Fibroblast of peridontal ligament (primary cell): ENCODE measurements at regions not wholly inside any gene's neighbourhood (a gene's known extent, or its start where the extent isn't known, plus 50 kb on each side); places are given as distances from the start of the nearest gene placed in this dataset.
"Not testable (repeated sequence)": the region's sequence is repeated elsewhere in the genome, so short reads cannot be mapped to it uniquely, and the experiment has no call there.

Experiments used
- DNase-seq: peaks from one replicate; pipeline ENCODE4 v3.0.0-alpha.2; 2010; ENCODE audit errors: extremely low read depth

- no peak for DNase-seq
These were observed 1159.0 kb upstream of the ATXN8OS start for GRCh38 chr13:68948586-68948985.

- DNase-seq, result no peak
These were observed 1163.4 kb upstream of the ATXN8OS start for GRCh38 chr13:68944272-68944671.

- no peak for DNase-seq
These were observed 1167.6 kb upstream of the ATXN8OS start for GRCh38 chr13:68940049-68940448.

GRCh38 chr13:68938639-68939038 is 1169.0 kb upstream of the ATXN8OS start:
- no peak for DNase-seq

- DNase-seq, result no peak
These were observed 1178.4 kb upstream of the ATXN8OS start for GRCh38 chr13:68929075-68929745.

GRCh38 chr13:68927387-68928026 is 1180.1 kb upstream of the ATXN8OS start:
- DNase-seq, result no peak

GRCh38 chr13:68923995-68924394 is 1183.6 kb upstream of the ATXN8OS start:
- no peak for DNase-seq

DNA sequence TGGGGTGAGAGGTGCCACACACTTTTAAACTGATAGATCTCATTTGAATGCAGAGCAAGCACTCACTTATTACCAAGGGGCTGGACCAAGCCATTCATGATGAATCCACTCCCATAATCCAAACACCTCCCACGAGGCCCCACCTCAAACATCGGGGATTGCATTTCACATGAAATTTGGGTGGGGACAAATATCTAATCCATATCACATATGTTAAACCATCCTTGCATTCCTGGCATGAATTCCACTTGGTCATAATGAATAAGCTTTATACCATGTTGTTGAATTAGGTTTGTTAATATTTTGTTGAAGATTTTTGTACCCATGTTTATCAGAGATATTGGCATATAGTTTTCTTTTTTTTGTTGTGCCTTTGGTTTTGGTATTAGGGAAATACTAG is 1198.7 kb upstream of the ATXN8OS start:
- DNase-seq, result no peak

DNA sequence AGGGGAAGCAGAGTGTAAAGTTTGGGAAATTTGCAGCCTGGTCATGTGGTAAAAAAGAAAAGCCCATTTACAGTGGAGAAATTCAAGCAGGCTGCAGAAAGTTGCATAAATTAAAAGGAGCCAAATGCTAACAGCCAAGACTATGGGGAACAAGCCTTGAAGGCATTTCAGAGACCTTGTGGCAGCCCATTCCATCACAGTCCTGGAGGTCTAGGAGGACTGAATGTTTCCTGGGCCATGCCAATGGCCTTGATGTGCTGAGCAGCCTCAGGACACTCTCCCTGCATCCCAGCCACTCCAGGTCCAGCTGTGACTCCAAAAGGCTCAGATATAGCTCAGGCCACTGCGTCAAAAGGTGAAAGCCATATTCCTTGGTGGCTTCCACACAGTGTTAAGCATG is 1202.4 kb upstream of the ATXN8OS start:
- DNase-seq, result no peak

DNA sequence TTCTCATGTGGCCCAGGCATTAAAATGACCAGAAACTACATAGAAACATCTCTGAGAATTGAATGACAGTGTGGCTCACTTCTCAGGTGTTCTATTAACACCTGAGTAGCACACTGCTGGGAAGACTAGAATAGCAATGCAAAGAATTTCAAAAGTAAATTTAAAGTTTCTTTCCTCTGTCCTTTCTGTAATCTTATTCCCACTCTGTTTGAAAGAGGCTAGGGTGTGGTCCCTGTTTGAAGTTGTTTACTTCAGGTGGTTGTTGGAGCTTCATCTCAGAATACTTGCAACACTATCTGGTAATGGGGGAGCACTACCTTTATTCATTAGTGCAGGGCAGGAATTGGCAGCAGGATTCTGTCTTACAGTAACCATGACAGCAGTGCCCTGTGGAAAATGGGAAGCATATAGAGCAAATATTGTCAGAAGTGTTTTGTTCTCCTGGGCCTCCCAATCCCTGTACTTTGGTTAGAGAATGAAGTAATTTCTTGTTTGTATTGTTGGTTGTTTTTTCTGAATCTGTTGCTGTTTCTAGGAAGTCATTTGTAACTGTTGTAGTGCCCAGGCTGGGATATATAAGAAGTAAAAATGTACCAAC is 1210.2 kb upstream of the ATXN8OS start:
- no peak for DNase-seq

- no peak for DNase-seq
These were observed 1211.9 kb upstream of the ATXN8OS start for GRCh38 chr13:68895696-68896095.

GRCh38 chr13:68893721-68894120 is 1213.9 kb upstream of the ATXN8OS start:
- DNase-seq, result not testable (repeated sequence)

DNA sequence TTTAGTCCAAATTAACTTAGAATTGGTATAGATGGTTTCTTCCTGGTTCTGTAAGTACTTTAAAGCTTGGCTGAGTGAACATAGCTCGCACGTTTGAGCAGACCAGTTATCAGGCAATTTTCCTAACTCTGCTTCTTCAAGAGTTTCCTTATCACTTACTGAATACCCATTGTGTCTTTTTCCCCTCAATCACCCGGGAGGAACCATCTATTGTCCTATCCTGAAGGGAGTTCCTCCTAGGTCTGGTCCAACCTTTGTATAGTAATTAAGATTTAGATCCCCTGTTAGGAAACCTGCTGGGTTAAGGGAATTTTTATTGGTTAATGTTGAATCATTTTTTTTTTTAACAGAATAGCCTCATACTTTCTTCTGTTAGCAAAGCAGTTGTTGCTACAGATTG is 1215.0 kb upstream of the ATXN8OS start:
- not testable (repeated sequence) for DNase-seq

GRCh38 chr13:68890101-68890500 is 1217.5 kb upstream of the ATXN8OS start:
- not testable (repeated sequence) for DNase-seq

- no peak for DNase-seq
These were observed 1218.8 kb upstream of the ATXN8OS start for GRCh38 chr13:68888832-68889231.

- DNase-seq, result no peak
These were observed 1235.3 kb upstream of the ATXN8OS start for GRCh38 chr13:68872338-68872737.

DNA sequence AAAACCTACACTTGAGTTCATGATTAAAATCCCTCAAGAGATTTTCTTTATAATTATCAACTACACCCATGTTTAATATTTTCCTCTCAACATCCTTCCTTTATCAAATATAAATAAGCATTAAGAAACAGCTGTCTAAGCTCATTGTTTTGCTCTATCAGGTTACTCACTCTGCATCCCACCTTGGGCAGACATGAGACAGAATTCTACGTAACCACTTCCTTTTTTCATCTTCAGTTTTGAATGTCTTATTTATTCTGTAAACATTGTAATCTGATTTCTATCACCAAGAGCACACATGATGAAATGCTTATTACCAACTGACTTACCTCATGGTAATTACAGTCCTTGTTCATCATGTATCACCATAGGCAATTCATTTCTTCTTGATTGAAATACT is 1256.6 kb upstream of the ATXN8OS start:
- no peak for DNase-seq

- no peak for DNase-seq
These were observed 1257.5 kb upstream of the ATXN8OS start for GRCh38 chr13:68850160-68850559.

DNA sequence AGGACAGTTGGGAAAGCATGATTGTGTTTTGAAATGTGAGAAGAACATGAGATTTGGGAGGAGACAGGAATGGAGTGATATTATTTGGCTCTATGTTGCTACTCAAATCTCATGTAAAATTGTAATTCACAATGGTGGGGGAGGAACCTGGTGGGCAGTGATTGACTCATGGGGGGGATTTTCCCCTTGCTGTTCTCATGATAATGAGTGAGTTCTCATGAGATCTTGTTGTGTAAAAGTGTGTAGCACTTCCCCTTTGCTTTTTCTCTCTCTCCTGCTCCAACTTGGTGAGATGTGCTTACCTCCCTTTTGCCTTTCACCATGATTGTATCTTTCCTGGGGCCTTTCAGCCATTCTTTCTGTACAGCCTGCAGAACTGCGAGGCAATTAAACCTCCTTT is 1261.0 kb upstream of the ATXN8OS start:
- DNase-seq, result no peak

DNA sequence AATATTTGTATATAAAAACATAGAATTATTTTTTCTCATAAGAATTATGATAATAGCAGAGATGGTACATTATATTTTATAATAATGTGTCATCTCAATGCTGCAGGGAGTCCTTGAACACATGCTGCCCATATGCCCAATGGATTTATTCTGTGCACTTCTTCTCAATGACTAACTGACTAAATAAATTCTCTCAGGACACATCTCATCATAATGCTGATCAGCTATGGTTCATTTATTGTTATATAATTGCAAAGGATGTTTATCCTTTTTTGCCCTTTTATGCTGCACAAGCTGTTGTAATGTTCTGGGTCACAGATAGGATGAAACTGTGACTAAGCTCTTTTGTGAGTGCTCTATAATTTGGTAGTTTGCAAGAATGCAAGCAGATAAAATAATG is 1273.3 kb upstream of the ATXN8OS start:
- DNase-seq, result no peak

DNA sequence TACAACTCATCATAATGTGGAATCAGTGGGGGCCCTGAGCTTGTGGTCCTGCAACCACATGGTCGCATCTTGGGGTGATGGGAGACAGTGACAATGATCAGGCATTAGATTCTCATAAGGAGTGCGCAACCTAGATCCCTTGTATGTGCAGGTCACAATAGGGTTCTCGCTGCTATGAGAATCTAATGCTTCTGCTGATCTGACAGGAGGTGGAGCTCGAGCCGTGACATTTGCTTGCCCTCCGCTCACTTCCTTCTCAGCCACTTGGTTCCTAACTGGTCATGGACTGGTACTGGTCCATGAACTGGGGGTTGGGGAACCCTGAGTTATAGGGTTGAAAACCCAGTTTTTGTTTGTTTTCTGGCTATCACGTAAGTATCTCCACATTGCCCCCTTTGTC is 1290.9 kb upstream of the ATXN8OS start:
- no peak for DNase-seq

- DNase-seq, result no peak
These were observed 1294.3 kb upstream of the ATXN8OS start for GRCh38 chr13:68813180-68813796.

DNA sequence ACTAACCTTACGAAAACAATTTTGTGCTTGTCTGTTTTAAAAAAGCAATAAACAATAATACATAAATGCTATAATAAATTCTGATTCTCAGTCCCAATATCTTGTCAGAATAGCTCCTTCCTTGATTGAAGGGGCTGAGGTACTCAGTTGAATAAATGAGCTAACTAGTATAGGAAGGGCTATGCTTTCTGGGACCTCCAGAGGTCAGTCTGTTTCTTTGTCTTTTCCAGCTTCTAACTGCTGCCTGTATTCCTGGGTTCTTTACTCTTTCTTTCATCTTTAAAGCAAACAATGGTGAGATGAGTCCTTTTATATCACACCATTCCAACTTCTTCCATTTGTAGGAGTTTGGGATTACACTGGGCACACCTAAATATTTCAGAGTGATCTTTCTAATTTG is 1297.0 kb upstream of the ATXN8OS start:
- no peak for DNase-seq
